K562 (cell line): ENCODE measurements at regions not wholly inside any gene's neighbourhood (a gene's known extent, or its start where the extent isn't known, plus 50 kb on each side); places are given as distances from the start of the nearest gene placed in this dataset.

Experiments
- BACH1 ChIP-seq: fragments of 200-800 bp; sonication (Bioruptor generic); IDR thresholded peaks from 2 replicates; pipeline ENCODE4 v1.6.1; 2016; ENCODE audit warnings: missing genetic modification characterization, missing compliant biosample characterization
- BCOR ChIP-seq: fragments of 450-650 bp; IDR thresholded peaks from 2 replicates; pipeline ENCODE4 v1.6.1; 2016
- CHD4 ChIP-seq: fragments of 200-600 bp; sonication (generic); IDR thresholded peaks from 3 replicates; pipeline ENCODE4 v1.6.1; 2012; ENCODE audit warnings: low read depth, mild to moderate bottlenecking, mixed read lengths, low read length, inconsistent platforms; ENCODE audit not compliant: insufficient read depth, insufficient replicate concordance, poor library complexity, severe bottlenecking
- CHD7 ChIP-seq: fragments of 200-600 bp; sonication (generic); IDR thresholded peaks from one replicate; pipeline ENCODE4 v1.6.1; 2012; ENCODE audit warnings: mild to moderate bottlenecking, low read depth, low read length, inconsistent platforms
- FOXK2 ChIP-seq, 2 experiments: fragments of 450-650 bp; IDR thresholded peaks in 1 of 2; conservative IDR thresholded peaks in 1 of 2; 2 replicates each; pipeline ENCODE4 v1.6.1; 2016; ENCODE audit warnings: low read depth in 2 of 2, mild to moderate bottlenecking in 1 of 2
- KDM1A ChIP-seq, 2 experiments: fragments of 450-650 bp; IDR thresholded peaks; 2 replicates each; pipeline ENCODE4 v1.6.1; 2016; ENCODE audit warnings: mild to moderate bottlenecking in 2 of 2
- NR4A1 ChIP-seq, 2 experiments: fragments of 250-450 bp in 1 of 2; fragments of 450-650 bp in 1 of 2; sonication (Bioruptor Pico) in 1 of 2; IDR thresholded peaks; 2 replicates each; pipeline versions ENCODE4 v1.4.0 to v1.6.1; 2016 to 2020; ENCODE audit warnings: mild to moderate bottlenecking in 2 of 2, missing compliant biosample characterization in 1 of 2, missing genetic modification characterization in 1 of 2, moderate library complexity in 1 of 2
- PTTG1 ChIP-seq: fragments of 450-650 bp; IDR thresholded peaks from 2 replicates; pipeline ENCODE4 v1.6.1; 2016; ENCODE audit warnings: low read depth, mild to moderate bottlenecking, missing genetic modification characterization, missing compliant biosample characterization
- RAD21 ChIP-seq, 2 experiments: fragments of 250-450 bp in 1 of 2; fragments of 450-650 bp in 1 of 2; sonication (Bioruptor Pico) in 1 of 2; formaldehyde crosslinking in 1 of 2; IDR thresholded peaks in 1 of 2; conservative IDR thresholded peaks in 1 of 2; 2 replicates each; pipeline versions ENCODE4 v1.4.0 to v1.8.0; 2020 to 2022; ENCODE audit warnings: mild to moderate bottlenecking in 2 of 2, moderate library complexity in 1 of 2
- SMARCA5 ChIP-seq: fragments of 450-650 bp; IDR thresholded peaks from 2 replicates; pipeline ENCODE4 v1.6.1; 2016
- TEAD2 ChIP-seq: fragments of 450-650 bp; IDR thresholded peaks from 2 replicates; pipeline ENCODE4 v1.6.1; 2016; ENCODE audit warnings: missing genetic modification characterization, control low read depth, missing compliant biosample characterization
- ZNF12 ChIP-seq: sonication (generic); formaldehyde crosslinking; IDR thresholded peaks from 2 replicates; pipeline ENCODE4 v1.4.0; 2020; ENCODE audit warnings: mild to moderate bottlenecking, missing genetic modification reagents
- ZNF592 ChIP-seq: fragments of 450-650 bp; IDR thresholded peaks from 2 replicates; pipeline ENCODE4 v1.6.1; 2017; ENCODE audit warnings: antibody characterized with exemption, mild to moderate bottlenecking

DNA sequence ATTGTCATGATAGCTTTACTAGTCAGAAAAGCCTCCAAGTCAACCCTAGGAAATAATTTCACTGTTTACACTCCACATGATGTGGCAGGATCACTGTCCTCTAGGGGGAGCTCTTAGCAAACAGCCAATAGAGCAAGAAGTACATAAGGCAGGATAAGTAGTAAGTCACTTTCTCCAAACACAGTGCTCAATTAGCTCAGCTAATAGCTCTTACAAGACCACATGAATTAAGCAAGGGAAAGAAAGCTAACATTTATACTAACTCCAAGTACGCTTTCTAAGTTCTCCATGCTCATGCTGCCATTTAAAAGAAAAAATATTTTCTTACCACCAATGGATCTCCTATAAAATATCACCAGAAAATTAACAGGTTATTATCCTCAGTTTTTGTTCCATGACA is 66.9 kb upstream of the LRIF1 start (continued):
- TF ChIP-seq CHD7 (no peak), BACH1 (tag) (0 out of 2 replicates have a peak, but pooled peaks have one; percentile 37), SMARCA5 (0 out of 2 replicates have a peak, but pooled peaks have one; percentile 44), TEAD2 (tag) (no peak), ZNF12 (no peak), CHD4 (no peak), BCOR (peak; percentile 83; the same call in 1 of the 2 replicates), RAD21 (CRISPR knock-in tag; conservative IDR thresholded peaks at IDR 0.05 in 1 of 2, IDR thresholded peaks at IDR 0.05 in 1 of 2) (peak; percentile 59 to 89), FOXK2 (conservative IDR thresholded peaks at IDR 0.05 in 1 of 2, IDR thresholded peaks at IDR 0.05 in 1 of 2; ENCODE audit: low read depth in 2 of 2) (peak; percentile 75 to 80; a peak in 3 of 4 replicates), KDM1A (IDR thresholded peaks at IDR 0.05) (peak in 1 of 2 experiments; percentile 35; a peak in 1 of 4 replicates), ZNF592 (no peak), NR4A1 (CRISPR knock-in tag; IDR thresholded peaks at IDR 0.05) (no peak), NR4A1 (tag; IDR thresholded peaks at IDR 0.05) (no peak), PTTG1 (tag) (no peak)
